MM.1S (cell line): ENCODE measurements at regions not wholly inside any gene's neighbourhood (a gene's known extent, or its start where the extent isn't known, plus 50 kb on each side); places are given as distances from the start of the nearest gene placed in this dataset.

Source experiments
- CTCF ChIP-seq: fragments of 300-600 bp; sonication (generic); IDR thresholded peaks from 2 replicates; pipeline ENCODE4 v1.5.1; 2016; ENCODE audit warnings: antibody characterized with exemption, low read length, mixed read lengths
- EZH2 ChIP-seq: fragments of 300-600 bp; sonication (generic); optimal IDR thresholded peaks from 2 replicates; pipeline ENCODE3; 2017; ENCODE audit warnings: low read depth, mild to moderate bottlenecking, antibody characterized with exemption, low read length, mixed read lengths
- EZH2phosphoT487 ChIP-seq: fragments of 300-600 bp; sonication (generic); IDR thresholded peaks from 2 replicates; pipeline ENCODE4 v1.6.1; 2018; ENCODE audit warnings: antibody characterized with exemption, low read length

GRCh38 chr1:83064589-83065242 lies 934.2 kb downstream of the TTLL7 start:
- TF ChIP-seq CTCF (no peak), EZH2 (no peak), EZH2phosphoT487 (no peak)
